ENCODE measurements at regions not wholly inside any gene's neighbourhood (a gene's known extent, or its start where the extent isn't known, plus 50 kb on each side); places are given as distances from the start of the nearest gene placed in this dataset.

- H3K27me3 ChIP-seq, result no peaks in the 10 kb centered on the region
- H3K9me3 ChIP-seq, result no peaks in the 10 kb centered on the region
- no peak for DNase-seq
- no peak overlapping the region for H3K4me3 ChIP-seq
- no peaks in the 10 kb centered on the region for H3K36me3 ChIP-seq
- H3K4me1 ChIP-seq, result no peaks in the 10 kb centered on the region
- TF ChIP-seq CTCF (IDR thresholded peaks at IDR 0.05), result no peak
- H3K27ac ChIP-seq, result no peak overlapping the region
- intact Hi-C loops (cut with DNase I), result no loop called here
- ATAC-seq, result no peak
These were observed 1407.4 kb upstream of the ZEB2 start for GRCh38 chr2:145927131-145927950.

GRCh38 chr2:145925591-145925990, 1405.7 kb upstream of the ZEB2 start:
- no peaks in the 10 kb centered on the region for H3K9me3 ChIP-seq

GRCh38 chr2:145919477-145919876, 1399.6 kb upstream of the ZEB2 start:
- DNase-seq, result no peak
- ATAC-seq, result no peak
- H3K27me3 ChIP-seq, result no peaks in the 10 kb centered on the region
- no peak overlapping the region for H3K4me3 ChIP-seq
- no peaks in the 10 kb centered on the region for H3K4me1 ChIP-seq
- H3K27ac ChIP-seq, result no peak overlapping the region
- intact Hi-C loops (cut with DNase I), result no loop called here
- TF ChIP-seq CTCF (IDR thresholded peaks at IDR 0.05), result no peak
- H3K36me3 ChIP-seq, result no peaks in the 10 kb centered on the region
- no peaks in the 10 kb centered on the region for H3K9me3 ChIP-seq

More at GRCh38 chr2:145925591-145925990, 1405.7 kb upstream of the ZEB2 start:
- Histone ChIP-seq H3K27me3 (no peaks in the 10 kb centered on the region), H3K36me3 (no peaks in the 10 kb centered on the region), H3K4me3 (no peak overlapping the region), H3K4me1 (no peaks in the 10 kb centered on the region), H3K27ac (no peak overlapping the region)
- DNase-seq (no peak), ATAC-seq (no peak)
- intact Hi-C loops (cut with DNase I), result no loop called here
- TF ChIP-seq CTCF (IDR thresholded peaks at IDR 0.05), result no peak

- no peak overlapping the region for H3K4me3 ChIP-seq
- no peaks in the 10 kb centered on the region for H3K9me3 ChIP-seq
- no peaks in the 10 kb centered on the region for H3K4me1 ChIP-seq
- intact Hi-C loops (cut with DNase I), result no loop called here
- DNase-seq, result no peak
- H3K27ac ChIP-seq, result no peak overlapping the region
- ATAC-seq, result no peak
- no peaks in the 10 kb centered on the region for H3K36me3 ChIP-seq
- no peak for TF ChIP-seq CTCF (IDR thresholded peaks at IDR 0.05)
- no peaks in the 10 kb centered on the region for H3K27me3 ChIP-seq
These were observed 1399.0 kb upstream of the ZEB2 start for GRCh38 chr2:145918951-145919350.

- intact Hi-C loops (cut with DNase I), result no loop called here
- ATAC-seq (no peak), DNase-seq (no peak)
- no peak overlapping the region for H3K27ac ChIP-seq
- no peaks in the 10 kb centered on the region for H3K27me3 ChIP-seq
- no peaks in the 10 kb centered on the region for H3K4me1 ChIP-seq
- H3K9me3 ChIP-seq, result no peaks in the 10 kb centered on the region
- H3K36me3 ChIP-seq, result no peaks in the 10 kb centered on the region
- H3K4me3 ChIP-seq, result no peak overlapping the region
- no peak for TF ChIP-seq CTCF (IDR thresholded peaks at IDR 0.05)
These were observed 1396.9 kb upstream of the ZEB2 start for GRCh38 chr2:145916799-145917198.
